IPS-20b (cell line): ENCODE measurements at regions not wholly inside any gene's neighbourhood (a gene's known extent, or its start where the extent isn't known, plus 50 kb on each side); places are given as distances from the start of the nearest gene placed in this dataset.

Experiments used
- H3K27ac ChIP-seq: one replicate; pipeline ENCODE4 v1.5.1; 2013; ENCODE audit warnings: low read length
- H3K27me3 ChIP-seq: 2 replicates; pipeline ENCODE4 v1.6.1; 2013; ENCODE audit warnings: mild to moderate bottlenecking, low read length, inconsistent platforms; ENCODE audit not compliant: insufficient read depth
- H3K36me3 ChIP-seq: 2 replicates; pipeline ENCODE4 v1.6.1; 2013; ENCODE audit warnings: low read depth, mild to moderate bottlenecking, inconsistent platforms, low read length, moderate library complexity; ENCODE audit not compliant: insufficient read depth
- H3K4me1 ChIP-seq: 2 replicates; pipeline ENCODE4 v1.6.1; 2013; ENCODE audit warnings: mild to moderate bottlenecking, control low read depth, inconsistent platforms, low read length, moderate library complexity; ENCODE audit not compliant: insufficient read depth
- H3K4me3 ChIP-seq: 2 replicates; pipeline ENCODE4 v1.5.1; 2013; ENCODE audit warnings: mild to moderate bottlenecking, low read length, inconsistent platforms
- H3K9ac ChIP-seq: 2 replicates; pipeline ENCODE4 v1.6.1; 2013; ENCODE audit warnings: low read depth, mild to moderate bottlenecking, inconsistent platforms, low read length, moderate library complexity
- H3K9me3 ChIP-seq: 2 replicates; pipeline ENCODE4 v1.6.1; 2013; ENCODE audit warnings: mild to moderate bottlenecking, low read depth, low read length, inconsistent platforms; ENCODE audit not compliant: insufficient read depth

DNA sequence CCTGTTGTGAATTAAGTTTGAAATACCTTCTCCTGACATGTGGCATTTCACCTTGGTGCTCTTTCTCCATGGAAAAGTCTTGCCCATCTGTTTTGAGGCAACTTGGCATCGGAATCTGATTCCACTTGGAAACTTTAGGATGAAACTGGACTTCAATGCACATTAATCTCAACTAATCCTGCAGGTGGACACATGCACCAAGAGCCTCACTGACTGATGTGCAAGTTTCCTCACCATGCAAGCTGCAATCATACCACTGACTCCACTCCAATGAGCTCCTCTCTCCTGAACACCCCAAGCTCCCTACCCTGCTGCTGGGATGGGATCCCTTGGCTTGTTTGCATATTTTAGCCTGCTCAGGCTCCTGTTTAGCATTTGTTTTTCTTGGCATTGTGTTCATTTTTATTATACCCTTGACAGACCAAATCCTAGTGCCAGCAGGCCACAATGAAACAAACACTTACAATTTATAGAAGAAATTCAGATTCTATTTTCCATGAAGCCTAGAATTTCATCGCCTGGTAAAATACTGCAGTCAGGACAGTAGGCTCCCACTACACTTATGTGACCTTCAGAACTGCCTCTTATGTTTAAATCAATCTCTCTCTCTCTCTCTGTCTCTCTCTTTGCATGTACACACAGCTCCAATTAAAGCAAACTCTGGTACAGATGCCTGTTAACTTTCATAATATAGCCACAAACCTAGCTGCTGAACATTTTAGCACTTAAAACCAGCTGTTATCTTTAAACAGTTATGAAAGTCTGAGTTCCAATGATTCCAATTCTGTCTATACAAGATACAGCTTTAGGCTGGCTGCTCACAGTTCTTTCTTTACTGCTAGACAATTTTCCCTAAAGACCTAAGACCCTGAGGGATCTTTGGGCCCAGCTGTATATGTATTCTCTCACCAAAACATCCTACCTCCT, 141.5 kb downstream of the OSR1 start:
- Histone ChIP-seq H3K4me1 (no peaks in the 10 kb centered on the region), H3K9ac (no peak overlapping the region), H3K4me3 (no peak overlapping the region), H3K9me3 (no peaks in the 10 kb centered on the region), H3K36me3 (no peaks in the 10 kb centered on the region), H3K27me3 (no peaks in the 10 kb centered on the region), H3K27ac (no peak overlapping the region)

DNA sequence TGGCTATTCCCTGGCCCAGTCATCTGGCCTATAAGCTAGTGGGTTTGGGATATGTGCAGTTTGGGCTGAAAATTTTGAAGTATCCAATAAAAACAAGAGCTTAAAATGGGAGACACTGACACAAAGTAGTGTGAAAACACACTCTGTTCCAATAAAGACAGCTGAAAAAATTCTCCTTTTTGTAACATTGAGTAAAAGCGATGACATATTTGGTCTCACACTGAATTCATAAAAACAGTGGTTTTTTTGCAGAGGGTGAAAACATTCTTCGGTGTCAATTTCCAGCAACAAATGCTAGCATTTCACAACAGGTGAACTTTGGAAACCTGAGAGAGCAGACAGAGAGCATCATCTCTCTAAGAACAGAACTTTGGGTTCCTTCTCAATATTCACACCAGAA, 142.2 kb downstream of the OSR1 start:
- H3K27ac ChIP-seq, result no peak overlapping the region
- no peaks in the 10 kb centered on the region for H3K36me3 ChIP-seq
- no peaks in the 10 kb centered on the region for H3K27me3 ChIP-seq

GRCh38 chr2:19214682-19215391, 143.6 kb downstream of the OSR1 start:
- H3K27me3 ChIP-seq, result no peaks in the 10 kb centered on the region
- no peaks in the 10 kb centered on the region for H3K4me1 ChIP-seq
- H3K9ac ChIP-seq, result no peak overlapping the region
- no peak overlapping the region for H3K4me3 ChIP-seq
- no peak overlapping the region for H3K27ac ChIP-seq
- H3K36me3 ChIP-seq, result no peaks in the 10 kb centered on the region
- H3K9me3 ChIP-seq, result no peaks in the 10 kb centered on the region

More for the DNA sequence above, 142.2 kb downstream of the OSR1 start:
- H3K9me3 ChIP-seq, result no peaks in the 10 kb centered on the region
- no peaks in the 10 kb centered on the region for H3K4me1 ChIP-seq
- no peak overlapping the region for H3K9ac ChIP-seq
- H3K4me3 ChIP-seq, result no peak overlapping the region

- Histone ChIP-seq H3K9me3 (no peaks in the 10 kb centered on the region), H3K27me3 (no peaks in the 10 kb centered on the region), H3K9ac (no peak overlapping the region), H3K4me3 (no peak overlapping the region), H3K4me1 (no peaks in the 10 kb centered on the region), H3K27ac (no peak overlapping the region), H3K36me3 (no peaks in the 10 kb centered on the region)
Measured at GRCh38 chr2:19209575-19210341, 148.7 kb downstream of the OSR1 start.

GRCh38 chr2:19208479-19209199, 149.8 kb downstream of the OSR1 start:
- no peak overlapping the region for H3K9ac ChIP-seq
- H3K27me3 ChIP-seq, result no peaks in the 10 kb centered on the region

DNA sequence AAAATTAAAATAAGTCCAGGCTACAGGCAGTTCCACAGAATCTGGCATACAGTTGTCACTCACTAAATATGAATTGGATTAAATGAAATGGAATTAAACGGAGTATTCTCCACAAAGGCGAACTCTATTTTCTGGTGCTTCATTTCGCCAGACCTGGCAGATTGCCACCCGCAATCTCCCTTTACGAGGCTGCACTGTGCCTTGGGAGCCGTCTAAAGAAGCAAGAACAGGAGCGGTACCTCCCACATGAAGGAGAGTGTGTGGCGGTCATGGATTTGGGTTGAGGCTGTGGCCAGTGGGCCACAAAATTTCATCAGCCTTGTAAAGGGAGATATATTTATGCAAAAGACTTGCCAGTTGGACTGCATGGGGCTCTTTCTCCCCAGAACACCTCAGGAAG, 151.0 kb downstream of the OSR1 start:
- Histone ChIP-seq H3K9me3 (no peaks in the 10 kb centered on the region), H3K27ac (no peak overlapping the region), H3K4me1 (no peaks in the 10 kb centered on the region), H3K36me3 (no peaks in the 10 kb centered on the region), H3K9ac (no peak overlapping the region), H3K27me3 (no peaks in the 10 kb centered on the region), H3K4me3 (no peak overlapping the region)

More at GRCh38 chr2:19208479-19209199, 149.8 kb downstream of the OSR1 start:
- Histone ChIP-seq H3K27ac (no peak overlapping the region), H3K4me1 (no peaks in the 10 kb centered on the region), H3K9me3 (no peaks in the 10 kb centered on the region), H3K36me3 (no peaks in the 10 kb centered on the region), H3K4me3 (no peak overlapping the region)

- H3K9ac ChIP-seq, result no peak overlapping the region
- H3K36me3 ChIP-seq, result no peaks in the 10 kb centered on the region
- H3K27me3 ChIP-seq, result no peaks in the 10 kb centered on the region
- H3K4me3 ChIP-seq, result no peak overlapping the region
- H3K9me3 ChIP-seq, result no peaks in the 10 kb centered on the region
- H3K4me1 ChIP-seq, result no peaks in the 10 kb centered on the region
- no peak overlapping the region for H3K27ac ChIP-seq
Measured at GRCh38 chr2:19205983-19206533, 152.4 kb downstream of the OSR1 start.

DNA sequence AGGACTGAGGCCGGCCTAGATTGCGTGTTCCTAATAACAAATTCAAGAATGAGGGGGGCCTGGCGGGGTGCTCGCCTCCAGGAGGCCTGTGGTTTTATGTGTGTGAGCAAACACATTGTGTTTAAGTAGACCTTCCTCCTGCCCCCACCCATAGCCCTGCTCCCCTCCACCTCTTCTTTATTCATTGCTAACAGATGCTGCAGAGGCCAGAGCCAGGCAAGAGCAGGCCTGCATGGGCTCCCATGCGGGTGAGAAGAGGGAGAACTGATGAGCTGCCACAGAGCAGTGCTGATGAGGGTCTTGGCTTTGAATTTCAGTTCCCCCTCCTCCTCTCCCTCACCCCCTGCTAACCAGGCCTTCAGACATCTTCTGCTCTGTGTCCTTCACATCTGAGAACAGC, 154.6 kb downstream of the OSR1 start:
- Histone ChIP-seq H3K36me3 (no peaks in the 10 kb centered on the region), H3K27me3 (no peaks in the 10 kb centered on the region), H3K4me3 (no peak overlapping the region), H3K9me3 (no peaks in the 10 kb centered on the region), H3K4me1 (no peaks in the 10 kb centered on the region), H3K27ac (no peak overlapping the region), H3K9ac (no peak overlapping the region)

- H3K27me3 ChIP-seq, result no peaks in the 10 kb centered on the region
Measured at GRCh38 chr2:19201911-19202462, 156.4 kb downstream of the OSR1 start.

DNA sequence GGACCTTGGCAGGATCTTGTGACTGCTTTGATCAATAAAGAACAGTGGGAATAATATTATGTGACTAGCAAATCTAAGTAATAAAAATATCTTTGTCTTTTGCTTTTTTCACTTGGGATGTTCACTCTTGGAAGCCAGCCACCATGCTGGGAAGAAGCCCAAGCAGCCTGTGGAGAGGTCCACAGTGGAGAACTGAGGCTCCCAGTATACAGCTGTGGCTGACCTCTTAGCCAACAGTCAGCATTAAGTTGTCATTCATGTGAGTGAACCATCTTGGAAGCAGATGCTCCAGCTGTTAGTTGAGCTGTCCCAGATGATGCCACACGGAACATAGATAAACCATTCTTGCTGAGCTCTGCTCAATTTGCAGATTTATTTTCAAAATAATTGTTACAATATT, 160.0 kb downstream of the OSR1 start:
- no peaks in the 10 kb centered on the region for H3K4me1 ChIP-seq
- H3K9me3 ChIP-seq, result no peaks in the 10 kb centered on the region
- no peak overlapping the region for H3K27ac ChIP-seq
- no peaks in the 10 kb centered on the region for H3K27me3 ChIP-seq
- H3K4me3 ChIP-seq, result no peak overlapping the region
- no peak overlapping the region for H3K9ac ChIP-seq
- no peaks in the 10 kb centered on the region for H3K36me3 ChIP-seq

More at GRCh38 chr2:19201911-19202462, 156.4 kb downstream of the OSR1 start:
- Histone ChIP-seq H3K9me3 (no peaks in the 10 kb centered on the region), H3K27ac (no peak overlapping the region), H3K4me1 (no peaks in the 10 kb centered on the region), H3K36me3 (no peaks in the 10 kb centered on the region), H3K4me3 (no peak overlapping the region), H3K9ac (no peak overlapping the region)

- H3K9ac ChIP-seq, result no peak overlapping the region
- H3K4me3 ChIP-seq, result no peak overlapping the region
- no peaks in the 10 kb centered on the region for H3K9me3 ChIP-seq
- H3K27me3 ChIP-seq, result no peaks in the 10 kb centered on the region
- no peak overlapping the region for H3K27ac ChIP-seq
- no peaks in the 10 kb centered on the region for H3K36me3 ChIP-seq
- no peaks in the 10 kb centered on the region for H3K4me1 ChIP-seq
Measured at GRCh38 chr2:19195661-19196060, 162.8 kb downstream of the OSR1 start.
